ENCODE measurements at regions not wholly inside any gene's neighbourhood (a gene's known extent, or its start where the extent isn't known, plus 50 kb on each side); places are given as distances from the start of the nearest gene placed in this dataset.

- DNase-seq (ENCODE audit: low read depth): no peak
Observed at GRCh38 chr1:182193908-182194550, 132.5 kb upstream of the ZNF648 start.

GRCh38 chr1:182192966-182193365, 131.5 kb upstream of the ZNF648 start:
- no peak for DNase-seq (ENCODE audit: low read depth)

DNA sequence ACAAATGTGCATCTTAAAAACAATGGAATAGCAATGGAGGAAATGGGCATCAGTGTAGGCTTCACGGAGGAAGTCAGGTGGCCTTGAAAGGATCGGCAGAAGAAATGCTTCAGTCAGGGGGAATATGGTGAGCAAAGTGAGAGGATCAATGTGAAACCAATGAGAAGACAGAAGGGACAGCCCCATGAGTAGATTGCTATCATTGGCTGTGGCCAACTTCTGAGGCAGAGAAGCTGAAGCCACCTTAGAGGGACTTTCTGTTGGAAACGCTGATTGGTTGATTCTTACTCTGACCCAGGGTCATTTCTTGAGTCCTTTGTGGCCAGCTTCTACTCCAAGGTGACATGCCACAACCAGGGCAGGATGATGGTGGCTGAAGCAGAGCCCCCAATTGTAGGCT, 130.7 kb upstream of the ZNF648 start:
- no peak for DNase-seq (ENCODE audit: low read depth)

- DNase-seq (ENCODE audit: low read depth): no peak
Observed at GRCh38 chr1:182191381-182192115, 130.0 kb upstream of the ZNF648 start.

- no peak for DNase-seq (ENCODE audit: low read depth)
Observed at GRCh38 chr1:182189535-182190066, 128.1 kb upstream of the ZNF648 start.

GRCh38 chr1:182186757-182187146, 125.2 kb upstream of the ZNF648 start:
- no peak for DNase-seq (ENCODE audit: low read depth)

DNA sequence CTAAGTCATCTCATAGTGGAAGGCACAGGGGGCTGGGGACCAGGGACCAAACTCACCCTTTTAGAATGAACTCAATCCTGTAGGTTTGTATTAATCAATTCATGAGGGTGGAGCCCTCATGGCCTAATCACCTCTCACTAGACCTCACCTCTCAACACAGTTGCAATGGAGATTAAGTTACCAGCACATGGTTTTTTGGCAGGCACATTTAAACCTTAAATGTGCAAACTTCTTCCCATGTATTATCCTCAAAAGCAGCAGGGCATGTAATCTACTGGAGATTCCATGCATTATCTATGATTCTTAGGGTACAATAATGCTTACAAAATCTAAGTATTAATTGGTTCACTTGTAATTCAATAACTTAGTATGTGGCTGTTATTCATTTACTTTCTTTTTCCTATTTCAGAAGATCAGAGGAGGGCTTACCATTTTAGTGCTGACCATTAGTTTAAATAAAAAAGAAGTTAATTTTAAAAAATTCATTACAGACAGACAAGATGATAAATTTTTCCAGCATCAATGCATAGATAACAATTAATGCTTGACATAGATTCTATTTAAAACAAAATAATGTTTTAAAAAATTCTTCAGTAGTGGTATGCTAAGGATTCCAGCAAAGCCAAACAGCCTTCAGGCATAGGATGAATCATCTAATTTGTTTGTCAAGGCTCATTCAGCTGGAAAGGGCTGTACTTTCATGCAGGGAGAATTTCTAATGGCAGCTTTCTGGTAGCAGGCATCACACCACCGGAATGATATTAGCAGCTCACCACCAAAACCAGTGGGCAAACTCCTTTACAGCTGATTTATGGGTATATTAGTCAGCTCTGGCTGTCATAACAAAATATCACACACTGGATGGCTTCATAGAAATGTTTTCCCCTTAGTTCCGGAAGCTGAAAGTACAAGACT, 124.6 kb upstream of the ZNF648 start:
- DNase-seq (ENCODE audit: low read depth): no peak

GRCh38 chr1:182185136-182185535, 123.6 kb upstream of the ZNF648 start:
- DNase-seq (ENCODE audit: low read depth): no peak

DNA sequence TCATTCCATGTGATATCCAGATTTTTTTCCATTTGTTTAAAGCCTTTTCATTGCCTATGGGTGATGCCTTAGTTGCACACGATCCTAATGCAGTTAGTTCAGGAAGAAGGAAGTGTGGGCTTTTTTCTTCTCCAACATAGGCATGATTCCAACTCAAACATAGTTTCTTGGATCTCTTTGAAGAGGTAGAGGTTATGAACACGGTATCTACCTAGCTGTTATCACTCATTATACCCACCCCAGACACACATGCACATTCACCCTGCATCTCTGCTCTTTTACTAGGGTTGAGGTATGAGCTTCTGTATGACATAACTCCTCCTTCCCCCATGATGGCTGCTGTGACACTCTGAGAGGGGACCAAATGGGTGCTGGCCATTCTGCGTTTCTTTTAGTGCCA, 122.1 kb upstream of the ZNF648 start:
- DNase-seq (ENCODE audit: low read depth): no peak

- no peak for DNase-seq (ENCODE audit: low read depth)
Observed at GRCh38 chr1:182182311-182182710, 120.8 kb upstream of the ZNF648 start.

DNA sequence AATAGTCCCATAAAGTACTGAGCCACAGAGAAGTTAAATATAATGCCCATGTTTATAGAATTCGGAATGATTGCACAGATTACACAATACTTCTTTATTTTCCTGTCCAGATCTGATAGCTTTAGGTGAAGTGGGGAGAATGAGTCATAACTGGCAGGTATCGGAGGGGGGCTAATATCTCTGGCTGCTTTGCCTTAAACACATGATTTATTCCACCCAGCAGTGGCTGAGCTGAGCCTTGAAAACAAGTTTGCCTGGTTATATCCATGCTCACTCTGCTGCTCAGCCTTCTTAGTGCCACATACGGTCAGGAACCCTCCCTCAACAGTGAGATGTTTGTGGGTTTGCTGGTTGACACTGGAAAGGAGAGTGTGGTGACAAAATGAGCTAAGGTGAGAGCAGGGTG, 119.7 kb upstream of the ZNF648 start:
- no peak for DNase-seq (ENCODE audit: low read depth)

DNA sequence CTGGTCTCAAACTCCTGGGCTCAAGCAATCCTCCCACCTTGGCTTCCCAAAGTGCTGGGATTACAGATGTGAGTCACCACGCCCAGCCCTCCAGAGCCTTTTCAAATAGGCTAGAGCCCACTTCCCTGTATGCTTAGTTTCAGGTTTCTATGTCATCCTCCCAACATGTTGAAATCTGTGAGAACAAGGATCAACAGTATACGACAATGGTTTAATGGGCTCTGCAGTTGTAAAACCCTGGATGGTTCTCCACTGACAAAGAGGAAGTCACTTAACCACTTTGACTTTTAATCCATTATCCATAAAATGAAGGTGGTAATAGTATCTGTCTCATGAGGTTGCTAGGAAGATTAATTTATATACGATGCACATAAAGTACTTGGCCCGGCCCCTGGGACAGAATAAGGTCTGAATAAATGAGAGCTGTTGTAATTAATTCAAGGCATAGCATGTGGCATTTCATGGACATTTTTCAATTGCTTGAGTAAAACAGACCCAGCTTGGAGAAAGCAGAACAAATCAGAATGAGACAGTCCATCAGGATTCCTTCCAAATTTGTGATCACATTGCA, 113.9 kb upstream of the ZNF648 start:
- no peak for DNase-seq (ENCODE audit: low read depth)

GRCh38 chr1:182174513-182174855, 113.0 kb upstream of the ZNF648 start:
- DNase-seq (ENCODE audit: low read depth): no peak

DNA sequence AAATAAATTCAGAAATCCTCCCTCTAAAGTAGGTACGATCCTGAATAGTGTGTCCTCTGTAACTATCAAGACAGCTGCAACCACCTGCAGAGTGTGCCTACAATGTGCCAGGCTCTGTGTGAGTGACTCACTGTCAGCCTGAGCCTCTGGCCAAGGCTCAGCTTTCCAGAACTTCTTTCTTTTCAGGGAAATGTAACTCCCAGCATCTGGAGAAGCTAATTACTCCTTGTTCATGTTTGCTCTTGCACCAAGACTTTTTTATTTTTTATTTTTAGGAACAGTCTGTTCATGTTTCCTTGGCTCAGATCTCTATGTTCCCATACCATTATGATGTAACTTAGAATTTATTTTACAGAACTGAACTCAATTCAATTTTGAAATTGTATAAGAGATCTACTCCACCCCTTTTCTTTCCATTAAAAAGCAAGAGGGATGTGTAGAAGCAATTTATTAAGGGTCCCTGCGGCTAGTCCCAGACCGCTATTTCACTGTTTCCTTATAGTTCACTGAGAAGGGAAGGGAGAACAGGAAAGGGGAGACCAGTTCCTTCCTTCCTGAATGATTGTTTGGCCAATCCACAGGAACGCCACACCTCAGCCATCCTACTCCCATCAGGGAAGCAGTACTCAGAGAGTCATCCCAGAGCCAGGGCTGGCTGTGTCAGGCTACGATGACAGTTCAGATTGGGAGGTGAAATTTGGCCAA, 112.4 kb upstream of the ZNF648 start:
- DNase-seq (ENCODE audit: low read depth): no peak

DNA sequence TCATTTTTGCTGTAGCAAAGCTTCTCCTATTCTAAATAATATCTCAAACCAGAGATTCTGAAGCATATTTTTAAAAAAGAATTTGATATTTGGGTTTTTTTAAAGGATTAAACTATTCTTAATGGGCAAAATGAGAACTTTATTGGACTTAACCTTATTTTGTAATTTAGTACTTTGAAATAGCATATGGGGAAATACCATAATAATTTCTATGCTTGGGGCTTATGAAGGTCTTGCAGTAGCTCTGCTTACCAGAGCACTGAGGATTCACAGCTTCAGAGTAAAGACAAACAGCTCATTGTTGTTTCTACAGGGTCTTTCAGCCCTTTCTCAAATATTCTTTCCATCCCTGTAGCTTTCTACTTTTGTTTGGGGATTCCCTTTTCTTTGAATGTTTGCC, 111.2 kb upstream of the ZNF648 start:
- no peak for DNase-seq (ENCODE audit: low read depth)

- DNase-seq (ENCODE audit: low read depth): no peak
Observed at GRCh38 chr1:182170891-182171461, 109.5 kb upstream of the ZNF648 start.

DNA sequence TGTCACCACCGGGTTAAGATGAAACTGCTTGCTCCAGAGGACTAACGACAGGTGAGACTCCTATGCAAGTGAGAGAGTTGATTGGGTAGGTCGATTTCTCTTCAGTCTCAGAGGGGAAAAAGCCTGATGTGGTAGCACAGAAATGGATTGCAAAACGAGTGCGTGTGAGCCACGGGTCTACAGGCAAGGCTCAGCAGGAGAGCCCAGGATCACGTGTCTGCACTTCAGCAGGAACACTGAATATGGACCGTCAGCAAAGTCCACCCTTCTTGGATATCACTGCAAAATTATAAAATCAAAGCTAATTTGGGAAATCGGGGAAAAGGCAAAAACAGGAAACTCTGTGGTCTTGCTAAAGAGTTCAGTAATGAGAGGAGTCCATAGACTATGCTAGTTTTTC, 107.7 kb upstream of the ZNF648 start:
- no peak for DNase-seq (ENCODE audit: low read depth)

DNA sequence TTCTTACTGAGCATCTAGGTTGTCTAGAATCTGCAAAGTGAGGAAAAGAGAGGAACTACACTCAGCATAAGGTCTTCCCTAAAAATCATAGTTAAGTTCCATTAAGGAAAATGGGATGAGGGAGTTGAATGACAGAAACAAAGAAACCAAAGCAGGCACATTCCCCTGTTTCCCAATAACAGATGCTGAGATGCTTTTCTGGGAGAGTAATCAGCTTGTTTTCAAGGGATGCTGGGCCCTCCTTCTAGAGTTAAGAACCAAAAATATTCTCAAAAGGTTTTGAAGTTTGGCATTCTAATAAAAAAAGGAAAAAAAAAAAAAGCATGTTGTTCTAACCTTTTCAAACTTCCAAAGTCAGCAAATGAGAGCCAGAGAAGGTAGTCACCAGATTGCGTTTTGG, 105.2 kb upstream of the ZNF648 start:
- no peak for DNase-seq (ENCODE audit: low read depth)

- DNase-seq (ENCODE audit: low read depth): no peak
Observed at GRCh38 chr1:182166321-182166720, 104.8 kb upstream of the ZNF648 start.

GRCh38 chr1:182164273-182164672, 102.8 kb upstream of the ZNF648 start:
- no peak for DNase-seq (ENCODE audit: low read depth)

DNA sequence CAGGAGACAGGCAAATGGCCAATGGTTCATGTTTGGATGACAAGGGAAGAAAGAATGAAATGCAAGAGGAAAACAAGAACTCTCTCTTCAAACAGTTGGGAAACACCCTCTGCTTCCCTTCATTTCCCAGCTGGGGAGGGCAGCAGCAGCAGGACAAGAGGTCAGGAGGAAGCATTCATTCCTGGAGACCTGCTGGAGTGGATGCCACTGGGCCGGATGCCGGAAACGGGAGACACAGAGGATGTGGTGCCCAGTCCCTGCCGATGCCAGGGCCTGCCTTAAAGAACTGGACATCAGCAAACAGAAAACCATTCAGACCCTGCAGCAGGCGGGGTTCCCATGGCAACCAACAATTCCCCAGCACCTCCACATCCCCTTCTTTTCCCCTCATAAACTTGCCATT, 102.3 kb upstream of the ZNF648 start:
- no peak for DNase-seq (ENCODE audit: low read depth)
